CD4-positive, alpha-beta memory T cell (primary cell): ENCODE measurements at regions not wholly inside any gene's neighbourhood (a gene's known extent, or its start where the extent isn't known, plus 50 kb on each side); places are given as distances from the start of the nearest gene placed in this dataset.

Source experiments
- CTCF ChIA-PET: fragments of 350-600 bp; sonication (Branson Sonifier 250); formaldehyde crosslinking; loops from one replicate; lab custom pipeline; 2021; ENCODE audit warnings: inconsistent platforms; ENCODE audit not compliant: partially characterized antibody; lab: Charles Lee
- POLR2A ChIA-PET: fragments of 350-600 bp; sonication (Branson Sonifier 250); formaldehyde crosslinking; loops from one replicate; lab custom pipeline; 2021; ENCODE audit not compliant: partially characterized antibody; lab: Charles Lee
- DNase-seq, 5 donors: peaks; one replicate each; pipeline versions ENCODE4 v3.0.0 to v3.0.0-alpha.2; 2020 to 2022; ENCODE audit warnings: mixed read lengths in 1 of 5
- H3K27ac ChIP-seq: one replicate; pipeline ENCODE4 v1.7.0; 2013; ENCODE audit warnings: low read depth, low read length
- H3K27me3 ChIP-seq: 2 replicates; pipeline ENCODE4 v1.7.0; 2013; ENCODE audit warnings: mild to moderate bottlenecking, low read length, moderate library complexity; ENCODE audit not compliant: insufficient read depth
- H3K36me3 ChIP-seq: 2 replicates; pipeline ENCODE4 v1.7.0; 2013; ENCODE audit warnings: mild to moderate bottlenecking, low read length, moderate library complexity; ENCODE audit not compliant: insufficient read depth
- H3K4me1 ChIP-seq: 2 replicates; pipeline ENCODE4 v1.7.0; 2013; ENCODE audit warnings: mild to moderate bottlenecking, low read length, moderate library complexity; ENCODE audit not compliant: insufficient read depth
- H3K4me3 ChIP-seq, 2 donors: one replicate each; pipeline ENCODE4 v1.7.0; 2013; ENCODE audit warnings: low read length in 2 of 2, mild to moderate bottlenecking in 1 of 2
- H3K9me3 ChIP-seq, 2 donors: one replicate each; pipeline ENCODE4 v1.7.0; 2013; ENCODE audit warnings: low read length in 2 of 2, control low read depth in 1 of 2; ENCODE audit not compliant: control insufficient read depth in 1 of 2
- H3K27ac Mint-ChIP-seq, 7 donors: one replicate each; pipeline ENCODE4 v1.8.0; 2020 to 2021; ENCODE audit warnings: mixed read lengths in 7 of 7, mild to moderate bottlenecking in 6 of 7, inconsistent platforms in 3 of 7, moderate library complexity in 3 of 7
- H3K27me3 Mint-ChIP-seq, 2 donors: one replicate each; pipeline ENCODE4 v1.8.0; 2020 to 2021; ENCODE audit warnings: mixed read lengths in 2 of 2
- H3K36me3 Mint-ChIP-seq, 2 donors: one replicate each; pipeline ENCODE4 v1.8.0; 2020 to 2021; ENCODE audit warnings: mixed read lengths in 2 of 2, inconsistent platforms in 1 of 2, mild to moderate bottlenecking in 1 of 2
- H3K4me1 Mint-ChIP-seq, 4 donors: one replicate each; pipeline ENCODE4 v1.8.0; 2020 to 2021; ENCODE audit warnings: mixed read lengths in 4 of 4, mild to moderate bottlenecking in 1 of 4
- H3K4me3 Mint-ChIP-seq, 8 donors: one replicate each; pipeline ENCODE4 v1.8.0; 2020 to 2021; ENCODE audit warnings: mixed read lengths in 8 of 8, mild to moderate bottlenecking in 7 of 8, moderate library complexity in 6 of 8, inconsistent platforms in 3 of 8
- H3K9me3 Mint-ChIP-seq, 8 donors: one replicate each; pipeline ENCODE4 v1.8.0; 2020 to 2021; ENCODE audit warnings: mixed read lengths in 8 of 8, mild to moderate bottlenecking in 5 of 8, inconsistent platforms in 3 of 8, moderate library complexity in 1 of 8
- intact Hi-C: fragments of 100-400 bp; cut with micrococcal nuclease; formaldehyde crosslinking; loops from one replicate; pipeline ENCODE4 v1.15.1; 2023

DNA sequence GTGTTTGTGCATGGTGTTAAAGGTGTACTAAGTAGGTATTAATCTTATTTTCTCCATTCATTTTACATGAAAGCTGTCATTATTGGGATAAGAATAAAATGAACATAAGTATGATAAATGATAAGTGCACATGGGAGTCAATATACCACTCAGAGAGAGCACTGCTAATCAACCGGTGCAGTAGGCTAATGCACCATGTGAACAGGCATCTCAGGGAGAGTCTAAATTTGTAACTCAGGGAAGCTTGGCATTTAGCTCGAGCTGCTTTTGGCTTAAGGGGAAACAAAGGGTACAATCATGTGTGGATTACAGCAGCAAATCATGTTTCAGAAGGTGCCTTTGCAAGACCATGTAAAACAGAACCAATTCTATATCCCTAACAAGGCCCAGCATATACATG lies 127.4 kb downstream of the MGST1 start:
- no peak overlapping the region for H3K27ac Mint-ChIP-seq
- H3K4me3 Mint-ChIP-seq: no peak overlapping the region
- H3K36me3 Mint-ChIP-seq: no peaks in the 10 kb centered on the region
- no peaks in the 10 kb centered on the region for H3K9me3 ChIP-seq
- no peaks in the 10 kb centered on the region for H3K4me1 ChIP-seq
- intact Hi-C loops: no loop called here
- no peaks in the 10 kb centered on the region for H3K27me3 ChIP-seq
- H3K36me3 ChIP-seq: no peaks in the 10 kb centered on the region
- DNase-seq: no peak
- peaks cover 0 to 12% (median 3%) of the 10 kb centered on the region in 8 donors for H3K9me3 Mint-ChIP-seq
- POLR2A ChIA-PET: no interaction called here
- no peaks in the 10 kb centered on the region for H3K27me3 Mint-ChIP-seq
- H3K4me1 Mint-ChIP-seq: no peaks in the 10 kb centered on the region
- no peak overlapping the region for H3K27ac ChIP-seq
- no peak overlapping the region for H3K4me3 ChIP-seq
- CTCF ChIA-PET: no interaction called here

DNA sequence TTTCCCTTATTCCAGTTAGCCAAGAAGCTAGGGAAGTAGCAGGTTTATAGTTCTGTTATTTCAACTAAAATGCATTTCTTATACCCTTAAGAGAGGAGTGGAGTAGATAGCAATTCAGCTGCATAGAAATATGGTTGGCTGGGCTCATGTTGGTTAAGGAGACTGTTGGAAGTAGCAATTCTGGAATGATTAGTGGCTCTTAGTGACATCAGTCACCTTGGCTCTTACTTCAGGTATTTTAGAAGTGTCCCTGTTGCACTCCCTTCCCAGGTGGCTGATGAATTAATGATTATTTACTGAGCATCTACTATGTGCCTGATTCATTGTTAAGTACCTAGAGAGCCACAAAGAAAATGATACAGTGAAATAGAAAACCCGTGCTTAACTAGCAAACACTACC lies 128.1 kb downstream of the MGST1 start:
- Mint-ChIP-seq H3K4me1 (no peaks in the 10 kb centered on the region), H3K27ac (no peak overlapping the region), H3K36me3 (no peaks in the 10 kb centered on the region), H3K4me3 (no peak overlapping the region), H3K27me3 (no peaks in the 10 kb centered on the region), H3K9me3 (peaks cover 0 to 12% (median 3%) of the 10 kb centered on the region in 8 donors)
- H3K27me3 ChIP-seq: no peaks in the 10 kb centered on the region
- H3K4me3 ChIP-seq: no peak overlapping the region
- no peaks in the 10 kb centered on the region for H3K9me3 ChIP-seq
- H3K4me1 ChIP-seq: no peaks in the 10 kb centered on the region
- POLR2A ChIA-PET: no interaction called here
- H3K36me3 ChIP-seq: no peaks in the 10 kb centered on the region
- CTCF ChIA-PET: no interaction called here
- no peak for DNase-seq
- H3K27ac ChIP-seq: no peak overlapping the region
- intact Hi-C loops: no loop called here

DNA sequence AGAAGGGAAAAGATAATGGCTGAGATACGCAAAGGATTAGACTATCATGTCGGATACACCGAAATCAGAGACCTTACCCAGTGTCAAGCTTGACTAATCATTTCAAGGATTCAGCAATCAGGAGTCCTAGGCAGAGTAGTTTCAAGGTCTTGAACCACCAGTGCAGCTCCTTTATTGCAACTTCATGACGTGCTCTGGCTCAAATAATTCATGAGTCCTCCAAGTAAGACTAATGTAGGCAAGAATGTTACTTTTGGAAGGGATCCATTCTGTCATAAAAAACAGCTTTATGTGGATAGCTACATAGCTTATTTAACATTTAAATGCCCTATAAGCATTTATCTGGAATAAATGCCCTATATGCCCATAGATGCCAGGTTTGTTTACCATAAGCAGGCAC lies 123.2 kb downstream of the LMO3 start:
- no peak overlapping the region for H3K27ac Mint-ChIP-seq
- no peaks in the 10 kb centered on the region for H3K4me1 Mint-ChIP-seq
- ChIA-PET POLR2A (no interaction called here), CTCF (no interaction called here)
- no peaks in the 10 kb centered on the region for H3K36me3 Mint-ChIP-seq
- H3K4me3 Mint-ChIP-seq: no peak overlapping the region
- no peak overlapping the region for H3K4me3 ChIP-seq
- no peaks in the 10 kb centered on the region for H3K4me1 ChIP-seq
- H3K27me3 ChIP-seq: no peaks in the 10 kb centered on the region
- intact Hi-C loops: no loop called here
- DNase-seq: no peak
- peaks cover 0 to 6% of the 10 kb centered on the region in 2 donors for H3K9me3 ChIP-seq
- H3K9me3 Mint-ChIP-seq: peaks cover 0 to 21% (median 9%) of the 10 kb centered on the region in 8 donors
- H3K36me3 ChIP-seq: no peaks in the 10 kb centered on the region
- no peaks in the 10 kb centered on the region for H3K27me3 Mint-ChIP-seq
- no peak overlapping the region for H3K27ac ChIP-seq

DNA sequence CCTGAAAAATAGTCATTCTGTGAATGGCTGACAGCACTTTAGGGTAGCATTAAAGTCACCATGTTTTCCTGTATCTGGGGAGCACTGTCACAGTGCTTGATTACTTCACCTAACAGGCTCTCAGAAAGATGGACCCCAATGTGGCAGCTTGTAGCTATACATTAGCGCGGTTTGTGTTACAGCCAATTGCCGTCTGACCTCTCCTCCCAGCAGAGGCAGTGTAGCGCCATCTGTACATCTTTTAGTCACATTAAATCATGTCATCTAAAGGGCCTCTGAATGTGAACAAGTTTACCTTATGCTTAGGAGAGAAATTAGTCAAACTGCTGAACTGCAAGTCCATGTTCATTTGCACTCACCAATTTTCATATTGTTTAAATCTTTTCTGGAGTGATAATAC lies 113.7 kb downstream of the LMO3 start:
- H3K27ac Mint-ChIP-seq: no peak overlapping the region
- Histone ChIP-seq H3K36me3 (no peaks in the 10 kb centered on the region), H3K4me3 (no peak overlapping the region), H3K9me3 (no peaks in the 10 kb centered on the region), H3K27ac (no peak overlapping the region), H3K27me3 (no peaks in the 10 kb centered on the region), H3K4me1 (no peaks in the 10 kb centered on the region)
- DNase-seq: no peak
- H3K9me3 Mint-ChIP-seq: peaks cover 0 to 12% (median 4%) of the 10 kb centered on the region in 8 donors
- H3K4me3 Mint-ChIP-seq: no peak overlapping the region
- no peaks in the 10 kb centered on the region for H3K27me3 Mint-ChIP-seq
- no peaks in the 10 kb centered on the region for H3K36me3 Mint-ChIP-seq
- intact Hi-C loops: no loop called here
- no peaks in the 10 kb centered on the region for H3K4me1 Mint-ChIP-seq
- CTCF ChIA-PET: no interaction called here
- POLR2A ChIA-PET: no interaction called here

DNA sequence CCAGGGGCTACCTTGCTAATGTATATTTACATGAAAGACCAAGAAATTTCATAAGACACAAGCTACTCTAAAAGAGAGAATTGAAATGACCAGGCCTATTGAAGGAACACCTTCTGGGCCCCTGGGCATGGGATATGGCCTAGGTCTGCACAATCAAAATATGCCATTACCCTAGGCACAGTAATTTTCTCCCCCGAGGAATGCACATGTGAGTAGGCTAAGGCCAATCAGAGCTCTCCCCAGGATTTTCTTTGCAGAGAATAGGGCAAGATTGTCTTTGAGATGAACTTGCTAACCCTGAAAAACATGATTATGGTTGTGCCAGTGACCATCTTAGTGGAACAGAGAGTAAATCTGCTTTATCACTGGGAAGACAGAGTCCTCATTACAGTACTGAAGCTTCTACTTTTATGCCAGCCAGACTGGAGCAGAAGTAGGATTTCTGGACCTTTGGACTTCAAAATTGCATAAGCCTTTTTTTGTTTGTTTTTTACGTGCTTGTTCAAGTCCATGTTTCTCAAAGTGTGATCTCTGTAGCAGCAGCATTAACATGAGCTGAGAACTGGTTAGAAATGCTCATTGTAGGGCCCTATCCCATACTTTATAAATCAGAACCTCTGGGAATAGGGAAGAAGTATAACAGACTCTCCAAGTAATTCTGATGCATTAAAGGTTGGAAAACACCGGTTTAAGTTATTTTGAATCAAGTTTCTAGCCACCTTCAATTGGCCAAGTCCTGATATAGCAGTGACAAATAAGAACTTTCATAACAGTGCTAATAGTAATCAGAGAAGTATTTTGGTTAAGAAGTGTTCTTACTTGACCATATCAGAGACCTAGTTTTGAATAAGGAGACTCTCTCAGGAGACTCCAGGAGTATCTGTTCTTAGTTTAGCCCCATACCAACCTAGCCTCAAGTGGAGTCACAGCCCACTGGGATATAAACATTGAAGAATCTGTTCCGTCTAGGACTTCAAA lies 112.9 kb downstream of the LMO3 start:
- H3K4me1 ChIP-seq: no peaks in the 10 kb centered on the region
- POLR2A ChIA-PET: no interaction called here
- H3K36me3 ChIP-seq: no peaks in the 10 kb centered on the region
- Mint-ChIP-seq H3K9me3 (peaks cover 0 to 11% (median 4%) of the 10 kb centered on the region in 8 donors), H3K36me3 (no peaks in the 10 kb centered on the region), H3K4me3 (no peak overlapping the region), H3K4me1 (no peaks in the 10 kb centered on the region), H3K27ac (no peak overlapping the region), H3K27me3 (no peaks in the 10 kb centered on the region)
- H3K4me3 ChIP-seq: no peak overlapping the region
- DNase-seq: no peak
- H3K27ac ChIP-seq: no peak overlapping the region
- H3K9me3 ChIP-seq: no peaks in the 10 kb centered on the region
- intact Hi-C loops: no loop called here
- no peaks in the 10 kb centered on the region for H3K27me3 ChIP-seq
- CTCF ChIA-PET: no interaction called here

DNA sequence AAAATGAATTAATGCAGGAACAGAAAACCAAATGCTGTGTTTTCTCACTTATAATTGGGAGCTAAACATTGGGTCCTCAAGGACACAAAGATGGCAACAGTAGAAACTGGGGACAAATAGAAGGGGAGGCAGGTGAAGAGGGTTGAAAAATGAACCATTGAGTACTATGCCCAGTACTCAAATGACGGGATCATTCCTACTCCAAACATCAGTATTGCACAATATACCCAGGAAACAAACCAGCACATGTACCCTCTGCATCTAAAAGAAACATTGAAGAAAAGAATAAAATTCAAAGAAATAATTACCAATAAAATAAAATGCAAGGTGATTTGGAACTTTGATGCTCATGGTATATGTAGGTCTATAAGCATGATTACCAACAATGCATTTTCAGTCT lies 110.8 kb downstream of the LMO3 start:
- peaks cover 0 to 7% (median 3%) of the 10 kb centered on the region in 8 donors for H3K9me3 Mint-ChIP-seq
- no peaks in the 10 kb centered on the region for H3K4me1 Mint-ChIP-seq
- Histone ChIP-seq H3K9me3 (no peaks in the 10 kb centered on the region), H3K27ac (no peak overlapping the region), H3K36me3 (no peaks in the 10 kb centered on the region), H3K4me1 (no peaks in the 10 kb centered on the region), H3K27me3 (no peaks in the 10 kb centered on the region), H3K4me3 (no peak overlapping the region)
- no peaks in the 10 kb centered on the region for H3K36me3 Mint-ChIP-seq
- ChIA-PET POLR2A (no interaction called here), CTCF (no interaction called here)
- DNase-seq: no peak
- H3K27ac Mint-ChIP-seq: no peak overlapping the region
- intact Hi-C loops: no loop called here
- H3K4me3 Mint-ChIP-seq: no peak overlapping the region
- no peaks in the 10 kb centered on the region for H3K27me3 Mint-ChIP-seq
